Large intestine (tissue), 3 donors: ENCODE measurements at regions not wholly inside any gene's neighbourhood (a gene's known extent, or its start where the extent isn't known, plus 50 kb on each side); places are given as distances from the start of the nearest gene placed in this dataset.

Source experiments
- DNase-seq, 2 donors: peaks; one replicate each; pipeline versions ENCODE4 v3.0.0 to v3.0.0-alpha.2; 2013
- H3K27ac ChIP-seq: one replicate; pipeline ENCODE4 v1.5.1; 2013; ENCODE audit warnings: low read length
- H3K27me3 ChIP-seq: 2 replicates; pipeline ENCODE4 v1.6.1; 2013; ENCODE audit warnings: low read length; ENCODE audit not compliant: control insufficient read depth, insufficient read depth
- H3K36me3 ChIP-seq: 2 replicates; pipeline ENCODE4 v1.6.1; 2013; ENCODE audit warnings: low read length; ENCODE audit not compliant: control insufficient read depth, insufficient read depth
- H3K4me1 ChIP-seq: one replicate; pipeline ENCODE4 v1.6.1; 2013; ENCODE audit warnings: low read length; ENCODE audit not compliant: control insufficient read depth, insufficient read depth
- H3K4me3 ChIP-seq: one replicate; pipeline ENCODE4 v1.5.1; 2013; ENCODE audit warnings: low read length
- H3K9me3 ChIP-seq: one replicate; pipeline ENCODE4 v1.6.1; 2013; ENCODE audit warnings: mild to moderate bottlenecking, low read depth, low read length, moderate library complexity; ENCODE audit not compliant: control insufficient read depth
- WGBS: methylation state at CpG from one replicate; pipeline ENCODE4 v1.1.5; 2013; ENCODE audit warnings: low lambda C conversion rate; ENCODE audit not compliant: insufficient coverage; 5-methylcytosine and 5-hydroxymethylcytosine counted together

DNA sequence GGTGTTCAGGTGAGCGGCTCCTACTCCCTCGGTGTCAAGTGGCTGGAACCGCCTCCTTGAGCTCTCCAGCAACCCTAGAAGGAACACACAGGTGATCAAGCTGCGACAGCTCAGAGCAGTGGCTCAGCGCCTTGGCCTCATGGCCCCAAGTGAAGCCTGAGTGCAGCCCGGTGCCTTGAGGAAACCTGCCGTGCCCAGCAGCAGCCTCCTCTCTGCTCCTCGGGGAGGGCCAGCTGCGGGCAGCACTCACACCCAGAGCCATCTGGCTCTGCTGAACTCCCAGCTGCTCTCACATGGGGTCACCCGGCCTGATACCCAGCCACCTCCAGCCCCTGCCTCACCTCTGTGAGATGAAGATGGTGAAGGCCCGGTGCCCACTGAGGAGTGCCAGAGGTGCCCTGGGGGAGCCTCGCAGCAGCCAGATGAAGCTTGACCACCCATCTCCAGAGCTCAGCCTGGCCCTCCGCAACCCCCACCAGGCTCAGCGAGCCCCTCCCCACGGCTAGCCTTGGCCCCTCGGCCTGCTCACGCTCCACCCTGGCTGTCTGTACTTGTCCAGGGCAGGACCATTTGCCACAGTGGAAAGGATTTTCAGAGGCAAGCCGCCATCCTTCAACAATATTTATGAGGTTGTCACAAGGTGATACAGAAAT, 70.6 kb upstream of the RAB6C start:
- Histone ChIP-seq H3K27me3 (peaks cover 3% of the 10 kb centered on the region), H3K4me1 (no peaks in the 10 kb centered on the region), H3K36me3 (no peaks in the 10 kb centered on the region), H3K4me3 (no peak overlapping the region), H3K9me3 (no peaks in the 10 kb centered on the region), H3K27ac (no peak overlapping the region)
- no peak for DNase-seq
- 100% methylated on average over 1 of the region's 18 CpGs for WGBS

DNA sequence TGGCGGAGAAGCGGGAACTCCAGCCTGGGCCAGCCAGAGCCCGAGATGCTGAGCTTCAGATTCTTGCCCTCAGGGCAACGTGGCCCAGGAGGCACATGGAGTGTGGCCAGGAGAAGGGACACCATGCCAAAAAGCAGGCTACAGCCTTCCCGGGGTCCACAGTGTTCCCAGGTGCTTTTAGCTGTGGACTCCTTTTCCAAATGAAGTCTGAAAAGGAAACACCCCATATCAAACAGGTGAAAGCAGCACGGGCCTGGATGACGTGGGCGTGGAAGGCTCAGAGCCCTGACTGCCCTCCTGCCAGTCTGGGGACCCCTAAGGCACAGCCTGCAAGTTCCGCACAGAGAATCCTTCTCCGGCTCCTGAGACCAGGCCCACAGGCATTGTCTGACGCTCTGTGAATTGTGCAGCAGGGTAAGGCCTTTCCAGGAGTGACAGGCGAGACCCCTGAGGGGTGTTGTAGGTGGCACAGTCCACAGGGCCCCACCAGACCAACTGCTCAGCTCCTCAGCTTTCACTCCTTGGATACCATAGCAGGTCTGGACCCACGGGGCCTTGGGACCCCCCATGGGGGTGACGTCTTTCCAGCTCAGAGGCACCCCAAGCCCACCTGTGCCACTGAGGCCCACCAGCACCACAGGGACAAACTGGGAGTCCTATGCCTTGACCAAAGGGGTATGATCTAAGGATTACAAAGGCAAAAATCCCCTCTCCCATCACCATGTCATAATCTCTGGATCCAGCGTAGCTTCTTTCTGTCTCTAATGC, 69.6 kb upstream of the RAB6C start:
- WGBS: no CpG with 5 or more reads among the region's 15 CpGs
- DNase-seq: no peak
- no peaks in the 10 kb centered on the region for H3K4me1 ChIP-seq
- no peaks in the 10 kb centered on the region for H3K9me3 ChIP-seq
- H3K27ac ChIP-seq: no peak overlapping the region
- H3K27me3 ChIP-seq: peaks cover 3% of the 10 kb centered on the region
- H3K4me3 ChIP-seq: no peak overlapping the region
- H3K36me3 ChIP-seq: no peaks in the 10 kb centered on the region

DNA sequence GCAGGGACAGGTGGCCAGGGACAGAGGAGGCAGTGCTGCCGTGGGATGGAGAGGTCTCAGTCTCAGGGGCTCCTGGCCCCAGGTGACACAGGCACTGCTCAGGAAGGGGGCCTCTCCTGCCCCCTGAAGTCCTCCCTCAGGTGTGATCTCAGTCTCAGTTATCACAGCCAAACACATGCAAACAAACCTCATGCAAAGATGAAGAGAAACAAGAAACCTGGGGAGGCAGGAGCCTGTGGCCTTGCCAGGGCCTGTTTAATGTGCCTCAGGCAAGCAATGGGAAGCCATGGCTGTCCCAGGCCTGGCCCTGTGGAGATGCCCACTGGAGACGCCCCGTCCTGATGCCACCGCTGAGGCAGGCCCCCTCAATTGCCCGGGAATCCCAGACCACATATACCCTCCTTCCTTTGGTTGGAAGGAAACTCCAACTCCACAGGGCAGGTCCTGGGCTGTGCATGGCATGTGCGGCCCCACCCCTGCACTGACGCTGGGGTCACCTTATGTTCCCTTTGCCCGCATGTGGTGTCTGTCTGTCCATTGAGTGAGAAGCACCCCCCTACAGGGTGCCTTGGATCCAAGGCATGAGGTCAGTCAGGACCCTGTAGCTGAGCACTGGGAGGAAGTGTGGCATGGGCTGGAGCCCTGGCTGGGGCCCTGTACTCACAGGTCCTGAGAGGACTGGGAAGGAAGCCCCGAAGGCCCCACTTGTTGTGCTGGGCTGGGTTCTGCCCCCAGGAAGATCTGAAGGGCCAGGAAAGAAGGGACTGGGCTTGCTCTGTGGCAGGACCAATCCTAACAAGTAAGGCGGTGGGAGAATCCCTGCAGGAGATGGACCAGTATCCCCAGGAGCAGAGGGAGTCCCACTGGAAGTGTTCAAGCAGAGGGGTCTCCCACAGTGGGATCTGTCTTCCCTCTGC, 68.8 kb upstream of the RAB6C start:
- DNase-seq: no peak

DNA sequence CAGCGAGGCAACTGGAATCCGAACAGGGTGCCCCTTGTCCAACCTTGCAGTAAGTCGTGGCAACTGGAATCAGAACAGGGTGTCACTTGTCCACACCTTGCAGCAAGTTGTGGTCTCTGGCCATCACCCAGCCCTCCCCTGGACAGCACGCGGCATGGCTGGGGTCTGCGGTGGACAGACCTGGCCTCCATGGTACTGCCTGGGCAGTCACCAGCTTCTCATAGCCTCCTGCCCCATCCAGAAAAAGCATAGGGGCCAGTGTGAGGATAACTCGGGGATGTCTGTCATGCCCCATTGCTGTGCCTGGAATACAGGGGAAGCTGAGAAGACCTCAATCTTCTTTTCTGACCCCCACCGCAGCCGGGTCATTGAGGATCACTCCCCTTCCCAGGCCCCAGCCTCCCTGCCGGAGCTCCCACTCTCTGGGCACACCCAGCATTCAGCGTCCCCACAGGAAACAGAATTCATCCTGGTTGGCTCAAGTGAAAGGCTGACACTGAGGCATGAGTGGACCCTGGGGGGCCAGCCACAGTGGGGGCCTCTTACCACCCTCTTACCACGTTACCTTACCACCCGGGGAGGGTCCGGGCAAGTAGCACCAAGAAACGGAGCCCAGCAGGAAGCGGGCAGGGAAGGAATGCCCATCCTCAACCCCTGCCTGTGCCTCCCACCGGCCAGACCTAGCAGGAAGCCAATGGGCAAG, 68.0 kb upstream of the RAB6C start:
- Histone ChIP-seq H3K36me3 (no peaks in the 10 kb centered on the region), H3K27me3 (peaks cover 3% of the 10 kb centered on the region), H3K9me3 (no peaks in the 10 kb centered on the region), H3K4me1 (no peaks in the 10 kb centered on the region), H3K4me3 (no peak overlapping the region), H3K27ac (no peak overlapping the region)
- no CpG with 5 or more reads among the region's 17 CpGs for WGBS
- DNase-seq: no peak

More for the DNA sequence above, 68.8 kb upstream of the RAB6C start:
- no peaks in the 10 kb centered on the region for H3K4me1 ChIP-seq
- H3K27ac ChIP-seq: no peak overlapping the region
- peaks cover 3% of the 10 kb centered on the region for H3K27me3 ChIP-seq
- no peaks in the 10 kb centered on the region for H3K9me3 ChIP-seq
- H3K36me3 ChIP-seq: no peaks in the 10 kb centered on the region
- WGBS: no CpG with 5 or more reads among the region's 10 CpGs
- H3K4me3 ChIP-seq: no peak overlapping the region

DNA sequence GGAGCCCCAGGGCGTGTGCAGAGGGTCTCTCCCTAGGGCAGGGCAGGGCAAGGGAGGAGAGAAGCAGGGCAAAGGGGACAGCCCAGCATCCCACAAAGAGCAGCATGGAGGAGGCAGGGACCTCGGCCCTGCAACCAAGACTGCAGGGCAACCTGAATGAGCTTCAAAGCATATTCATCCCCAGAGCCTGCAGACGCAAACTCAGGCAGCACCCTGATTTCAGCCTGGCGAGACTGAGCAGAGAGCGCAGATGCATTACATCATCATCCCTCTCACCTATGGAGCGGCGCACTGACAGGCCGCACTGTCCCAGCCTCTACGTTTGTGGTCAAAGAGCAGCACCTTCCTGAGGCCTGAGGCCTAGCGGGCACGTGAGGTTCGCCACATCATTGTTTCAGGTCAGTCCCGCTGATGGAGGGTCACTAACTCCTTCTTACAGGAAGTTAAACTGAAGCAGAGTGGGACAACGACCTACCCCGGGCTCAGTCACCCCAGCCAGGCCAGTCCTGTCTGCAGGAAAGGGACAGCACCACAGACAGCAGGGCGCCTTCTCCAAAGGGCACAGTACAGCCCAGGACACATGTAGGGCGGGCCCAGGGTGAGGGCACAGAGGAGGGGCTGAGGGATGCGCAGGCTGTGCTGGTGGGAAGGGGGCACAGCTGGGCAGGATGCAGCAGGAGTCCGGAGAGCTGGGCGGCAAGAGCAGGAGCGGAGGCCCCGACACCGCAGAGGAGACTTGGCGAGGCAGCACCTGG, 67.2 kb upstream of the RAB6C start:
- no peak for DNase-seq
- Histone ChIP-seq H3K36me3 (no peaks in the 10 kb centered on the region), H3K27ac (no peak overlapping the region), H3K4me3 (no peak overlapping the region), H3K9me3 (no peaks in the 10 kb centered on the region), H3K27me3 (no peaks in the 10 kb centered on the region), H3K4me1 (no peaks in the 10 kb centered on the region)
- WGBS: no CpG with 5 or more reads among the region's 24 CpGs

DNA sequence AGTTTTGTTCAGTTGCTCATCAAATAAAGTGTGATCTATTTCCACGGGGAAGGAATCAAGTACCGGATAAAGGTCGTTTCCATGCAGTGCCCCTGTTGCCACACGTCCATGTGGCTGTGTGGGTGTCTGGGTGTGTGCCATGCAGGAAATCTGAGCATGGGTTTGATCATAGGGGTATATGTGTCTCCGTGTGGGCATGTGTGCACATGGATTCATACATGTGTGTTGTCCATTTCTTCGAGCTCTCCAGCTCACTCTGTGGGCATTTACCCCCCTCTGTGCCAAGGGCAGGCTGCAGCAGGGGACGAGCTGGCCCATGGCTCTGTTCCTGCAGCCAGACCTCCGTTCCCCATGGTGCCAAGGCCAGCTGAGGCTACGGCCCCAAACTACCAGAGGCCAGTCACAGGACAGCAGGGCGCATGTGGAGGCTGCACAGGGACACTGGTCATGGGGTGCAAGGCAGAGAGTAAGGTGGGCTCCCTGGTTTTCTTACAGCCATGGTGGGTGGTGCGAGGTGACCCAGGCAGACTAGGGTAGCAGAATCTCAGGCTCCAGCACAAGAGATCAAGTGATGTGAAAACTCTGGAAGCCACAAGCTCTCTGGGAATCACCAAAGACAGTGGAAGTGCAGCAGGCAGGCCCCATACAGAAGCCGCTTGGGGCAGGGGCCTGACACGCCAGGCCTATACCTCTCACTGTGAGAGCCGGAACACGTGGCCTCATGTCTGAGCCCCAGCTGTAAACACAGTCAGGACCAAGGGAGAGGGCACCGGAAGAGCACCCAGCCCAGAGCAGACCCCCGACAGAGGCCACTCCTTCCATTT, 66.4 kb upstream of the RAB6C start:
- no peak overlapping the region for H3K27ac ChIP-seq
- no CpG with 5 or more reads among the region's 17 CpGs for WGBS
- peaks cover 3% of the 10 kb centered on the region for H3K9me3 ChIP-seq
- H3K4me1 ChIP-seq: no peaks in the 10 kb centered on the region
- no peak for DNase-seq
- H3K27me3 ChIP-seq: peaks cover 3% of the 10 kb centered on the region
- H3K36me3 ChIP-seq: no peaks in the 10 kb centered on the region
- no peak overlapping the region for H3K4me3 ChIP-seq

DNA sequence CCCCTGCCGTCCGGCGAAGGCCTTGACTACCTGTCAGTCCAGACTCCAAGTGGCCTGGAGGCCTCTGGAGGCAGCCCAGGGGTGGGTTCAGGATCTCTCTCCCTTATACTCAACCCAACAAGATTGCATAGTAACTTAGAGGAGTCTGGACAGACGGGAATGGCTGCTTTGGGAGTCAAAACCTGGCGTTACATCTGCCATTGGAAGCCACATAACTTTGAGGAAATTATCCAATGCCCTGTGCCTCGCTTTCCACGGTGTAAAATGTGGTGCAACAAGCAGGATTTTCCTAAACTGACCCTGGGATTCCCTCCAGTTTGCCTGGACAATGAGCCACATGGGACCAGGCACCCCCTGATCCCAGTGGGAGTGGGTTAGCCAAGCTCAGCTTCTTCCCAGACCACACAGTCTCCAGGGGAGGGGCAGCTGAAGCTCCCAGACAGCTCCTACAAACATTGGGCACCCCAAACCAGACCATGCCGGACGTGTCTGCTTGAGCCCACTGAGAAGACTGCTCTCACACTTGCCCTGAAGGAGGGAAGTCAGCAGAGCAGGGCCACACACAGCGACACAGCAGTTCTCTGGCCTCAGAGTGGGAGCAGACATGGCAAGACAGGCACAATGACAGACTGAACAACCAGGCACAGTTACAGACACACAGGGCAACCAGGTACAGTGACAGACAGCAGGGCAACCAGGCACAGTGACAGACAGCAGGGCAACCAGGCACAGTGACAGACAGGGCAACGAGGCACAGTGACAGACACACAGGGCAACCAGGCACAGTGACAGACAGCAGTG, 65.6 kb upstream of the RAB6C start:
- Histone ChIP-seq H3K27ac (no peak overlapping the region), H3K9me3 (peaks cover 11% of the 10 kb centered on the region), H3K4me3 (no peak overlapping the region), H3K4me1 (no peaks in the 10 kb centered on the region), H3K27me3 (peaks cover 3% of the 10 kb centered on the region), H3K36me3 (no peaks in the 10 kb centered on the region)
- no peak for DNase-seq
- 100% methylated on average over 2 of the region's 11 CpGs for WGBS

DNA sequence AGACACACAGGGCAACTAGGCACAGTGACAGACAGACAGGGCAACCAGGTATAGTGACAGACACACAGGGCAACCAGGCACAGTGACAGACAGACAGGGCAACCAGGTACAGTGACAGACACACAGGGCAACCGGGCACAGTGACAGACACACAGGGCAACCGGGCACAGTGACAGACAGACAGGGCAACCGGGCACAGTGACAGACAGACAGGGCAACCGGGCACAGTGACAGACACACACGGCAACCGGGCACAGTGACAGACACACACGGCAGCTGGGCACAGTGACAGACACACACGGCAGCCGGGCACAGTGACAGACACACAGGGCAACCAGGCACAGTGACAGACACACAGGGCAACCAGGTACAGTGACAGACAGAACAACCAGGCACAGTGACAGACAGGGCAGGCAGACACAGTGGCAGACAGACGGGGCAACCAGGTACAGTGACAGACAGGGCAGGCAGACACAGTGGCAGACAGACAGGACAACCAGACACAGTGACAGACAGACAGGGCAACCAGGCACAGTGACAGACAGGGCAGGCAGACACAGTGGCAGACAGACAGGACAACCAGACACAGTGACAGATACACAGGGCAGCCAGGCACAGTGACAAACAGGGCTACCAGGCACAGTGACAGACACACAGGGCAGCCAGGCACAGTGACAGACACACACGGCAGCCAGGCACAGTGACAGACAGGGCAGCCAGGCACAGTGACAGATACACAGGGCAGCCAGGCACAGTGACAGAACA, 64.7 kb upstream of the RAB6C start:
- no peak overlapping the region for H3K27ac ChIP-seq
- H3K36me3 ChIP-seq: no peaks in the 10 kb centered on the region
- no peak for DNase-seq
- H3K27me3 ChIP-seq: peaks cover 3% of the 10 kb centered on the region
- H3K4me3 ChIP-seq: no peak overlapping the region
- no peaks in the 10 kb centered on the region for H3K4me1 ChIP-seq
- no CpG with 5 or more reads among the region's 11 CpGs for WGBS
- peaks cover 13% of the 10 kb centered on the region for H3K9me3 ChIP-seq
